SIG-M5 treated with dmso at 0.1 percent for 504 hours (cell line): ENCODE measurements at regions not wholly inside any gene's neighbourhood (a gene's known extent, or its start where the extent isn't known, plus 50 kb on each side); places are given as distances from the start of the nearest gene placed in this dataset.

Source experiments
- DNase-seq: peaks from one replicate; lab custom pipeline; 2025; ENCODE audit not compliant: unreplicated experiment; lab: John Stamatoyannopoulos, UW

DNA sequence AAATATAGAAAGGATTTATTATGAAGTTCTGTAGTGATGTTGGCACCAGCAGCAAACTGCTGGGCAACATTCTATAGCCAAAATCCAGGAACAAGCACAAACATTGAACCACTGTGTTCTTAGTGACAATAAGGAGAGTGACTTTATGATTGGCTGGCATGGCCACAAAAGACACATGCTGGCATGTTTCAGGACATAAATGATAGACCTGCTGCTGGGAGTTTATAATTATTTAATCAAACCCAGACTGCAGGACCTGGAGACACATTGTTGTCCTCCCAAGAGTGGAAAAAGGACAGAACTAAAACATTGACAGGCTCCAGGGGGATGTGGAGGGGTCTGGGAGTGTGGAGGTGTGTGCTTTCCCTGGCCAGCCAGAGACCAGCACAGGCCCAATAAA, 255.3 kb upstream of the LRTM1 start:
- DNase-seq: no peak

DNA sequence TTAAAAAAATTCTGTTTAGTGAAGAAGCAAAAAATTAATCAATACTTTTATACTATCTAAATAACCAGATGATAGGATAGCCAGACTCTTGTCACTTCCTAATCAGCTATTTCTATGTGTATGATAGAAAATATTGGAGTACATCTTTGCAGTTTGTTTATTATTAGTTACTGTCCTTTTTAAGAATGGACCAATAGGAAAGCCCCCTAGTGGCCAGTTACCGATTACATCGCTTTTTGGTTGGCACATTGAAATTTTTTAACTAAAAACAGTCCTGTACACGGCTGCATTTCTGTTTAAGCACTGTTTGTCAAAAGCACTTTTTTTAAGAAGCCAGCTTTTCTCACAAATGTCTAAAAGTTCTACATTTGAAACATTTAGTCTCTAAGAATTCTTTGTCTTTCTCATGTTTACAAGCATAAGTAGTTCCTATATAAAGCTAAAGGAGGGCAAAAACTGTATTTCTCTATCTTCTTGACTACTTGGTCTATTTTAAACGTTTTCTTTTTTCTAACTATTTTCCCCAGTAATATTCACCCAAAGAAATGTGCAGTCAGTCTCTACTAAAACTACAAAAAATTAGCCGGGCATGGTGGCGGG, 253.2 kb upstream of the LRTM1 start:
- DNase-seq: peak; percentile 36

DNA sequence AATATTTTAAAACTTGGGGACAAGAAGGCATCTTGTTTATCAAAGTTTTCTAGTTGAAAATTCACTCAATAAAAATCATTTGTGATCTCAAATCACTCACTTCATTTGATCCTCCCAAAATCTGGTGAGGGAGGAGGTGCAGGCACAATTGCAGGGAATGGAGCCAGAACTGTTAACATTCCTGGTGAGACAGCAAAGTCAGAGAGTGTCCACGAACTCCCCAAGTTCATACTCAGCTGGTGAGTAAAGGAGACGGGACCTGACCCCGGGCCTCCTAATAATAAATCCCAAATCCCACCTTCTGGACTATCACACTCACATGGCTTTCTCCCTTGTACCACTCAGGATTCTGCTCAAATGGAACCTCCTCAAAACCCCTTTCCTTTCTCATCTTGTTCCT, 252.3 kb upstream of the LRTM1 start:
- DNase-seq: no peak

DNA sequence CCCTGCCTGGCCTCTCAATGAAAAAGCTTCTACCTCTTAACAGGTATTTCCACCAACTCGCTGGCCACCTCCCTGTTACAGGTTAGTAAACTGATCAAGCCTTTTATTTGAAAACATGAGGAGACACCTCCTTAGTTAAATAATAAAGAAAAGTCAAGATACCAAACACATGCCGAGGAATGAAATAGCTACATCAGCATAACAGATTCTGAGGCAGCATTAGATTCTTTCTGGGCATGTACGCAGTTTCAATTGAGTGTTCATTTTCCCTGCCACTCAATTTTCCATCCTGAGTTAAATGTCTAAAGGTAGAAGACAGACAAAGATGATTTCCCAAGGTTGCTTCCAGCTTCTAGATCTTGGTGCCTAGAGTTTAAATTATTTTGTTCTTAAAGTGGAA, 250.5 kb upstream of the LRTM1 start:
- DNase-seq: no peak

DNA sequence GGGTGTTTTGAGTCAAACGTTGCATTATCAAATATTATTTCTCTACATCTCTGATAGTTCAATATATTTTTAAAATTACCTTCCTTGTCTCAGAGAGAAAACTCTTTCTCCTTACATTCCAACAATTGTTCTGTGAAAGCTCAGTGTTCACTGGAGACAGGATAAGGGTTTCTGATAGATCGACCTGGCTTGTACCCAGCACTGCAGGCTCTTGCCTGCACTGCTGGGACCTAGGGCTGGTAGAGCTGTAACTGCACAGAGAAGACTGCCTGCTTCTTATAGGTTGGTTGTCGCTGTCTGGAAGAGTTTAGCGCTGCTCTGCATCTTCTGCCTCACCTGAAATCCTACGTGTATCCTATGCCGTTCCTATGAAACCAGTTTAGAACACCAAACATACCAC, 249.9 kb upstream of the LRTM1 start:
- DNase-seq: no peak

DNA sequence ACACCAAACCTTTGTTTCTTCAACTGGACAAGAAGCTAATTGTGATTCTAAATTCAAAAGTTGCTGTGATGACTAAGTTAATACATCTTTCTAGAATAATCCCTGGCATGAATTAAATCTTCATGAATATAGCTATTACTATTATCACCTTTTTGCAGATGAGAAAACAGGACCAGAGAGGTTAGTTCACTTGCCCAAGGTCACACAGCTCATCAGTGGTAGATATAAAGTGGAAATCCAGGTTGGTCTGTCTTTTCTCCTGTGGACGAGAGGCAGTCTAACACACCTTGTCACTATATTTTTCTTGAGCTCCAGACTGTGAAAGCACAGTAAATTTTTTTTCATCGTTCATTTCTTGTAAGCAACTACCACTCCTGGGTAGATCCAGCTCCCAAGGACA, 247.6 kb upstream of the LRTM1 start:
- no peak for DNase-seq

DNA sequence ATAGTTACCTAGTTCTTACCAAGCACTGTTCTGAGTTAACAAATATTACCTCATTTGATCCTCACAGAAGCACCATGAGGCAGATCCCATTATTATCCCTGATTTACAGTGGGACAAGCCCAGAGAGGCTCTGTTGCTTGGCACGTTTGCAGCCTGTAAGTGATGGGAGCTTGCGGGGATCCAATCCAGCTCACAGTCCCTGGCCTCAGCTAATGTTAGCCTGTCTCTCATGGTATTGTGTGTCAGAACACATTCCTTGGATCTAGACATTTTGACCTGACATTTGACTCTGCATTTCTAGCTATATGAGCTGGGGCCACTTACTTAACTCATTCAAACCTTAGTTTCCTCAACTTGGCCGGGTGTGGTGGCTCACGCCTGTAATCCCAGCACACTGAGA, 246.9 kb upstream of the LRTM1 start:
- DNase-seq: no peak

DNA sequence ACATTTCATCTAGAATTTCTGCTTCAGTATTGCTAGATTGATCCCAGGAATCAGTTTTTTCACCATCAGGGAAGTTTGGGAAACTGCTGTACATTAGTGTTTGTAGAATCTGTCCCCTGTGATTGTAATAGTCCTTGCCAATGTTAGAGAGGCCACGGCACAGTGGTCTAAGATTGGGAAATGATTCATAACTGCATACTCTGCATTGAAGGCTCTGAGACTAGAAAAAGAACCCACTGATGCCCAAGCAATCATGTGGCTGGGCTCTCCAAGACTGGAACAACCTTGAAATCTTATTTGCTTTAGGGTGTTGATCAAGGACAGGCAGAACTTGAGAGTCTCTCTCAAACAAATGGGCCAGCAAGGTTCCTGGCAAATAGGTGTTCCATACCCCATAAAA, 245.6 kb upstream of the LRTM1 start:
- no peak for DNase-seq

DNA sequence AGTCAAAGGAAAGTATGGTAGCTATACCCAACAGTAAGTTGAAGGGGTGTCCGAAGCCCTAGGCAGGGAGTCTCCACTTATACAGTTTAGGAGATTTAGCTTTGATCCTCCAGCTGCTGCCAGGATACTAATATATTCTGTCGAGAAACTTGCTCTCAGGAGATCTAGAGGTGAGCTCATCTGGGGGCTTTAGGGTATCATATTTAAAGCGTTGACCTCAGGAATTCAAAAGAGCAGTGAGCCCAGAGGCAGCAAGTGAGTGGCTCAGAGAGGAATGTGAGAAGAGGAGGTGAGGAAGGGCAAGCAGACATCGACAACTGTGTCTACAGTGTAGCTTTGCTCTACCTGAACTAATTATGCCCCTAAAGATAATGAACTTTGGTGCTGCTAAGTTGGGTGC, 245.1 kb upstream of the LRTM1 start:
- DNase-seq: no peak

DNA sequence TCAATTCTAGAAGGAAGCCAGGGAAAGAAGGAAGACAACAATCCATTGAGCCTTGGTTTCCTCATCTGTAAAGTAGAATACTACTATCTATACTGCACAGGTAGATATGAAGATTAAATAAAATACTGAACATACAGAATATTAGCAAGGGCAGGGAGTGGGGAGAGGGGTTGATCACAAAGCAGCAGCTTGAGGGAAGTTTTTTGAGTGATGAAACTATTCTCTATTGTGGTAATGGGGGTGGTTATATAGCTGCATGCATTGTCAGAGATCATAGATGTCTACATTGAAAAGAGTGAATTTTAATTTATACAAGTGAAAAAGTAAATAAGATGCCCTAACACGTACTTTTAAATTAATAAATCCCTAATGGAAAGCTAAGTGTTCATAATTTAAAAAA, 242.6 kb upstream of the LRTM1 start:
- no peak for DNase-seq

DNA sequence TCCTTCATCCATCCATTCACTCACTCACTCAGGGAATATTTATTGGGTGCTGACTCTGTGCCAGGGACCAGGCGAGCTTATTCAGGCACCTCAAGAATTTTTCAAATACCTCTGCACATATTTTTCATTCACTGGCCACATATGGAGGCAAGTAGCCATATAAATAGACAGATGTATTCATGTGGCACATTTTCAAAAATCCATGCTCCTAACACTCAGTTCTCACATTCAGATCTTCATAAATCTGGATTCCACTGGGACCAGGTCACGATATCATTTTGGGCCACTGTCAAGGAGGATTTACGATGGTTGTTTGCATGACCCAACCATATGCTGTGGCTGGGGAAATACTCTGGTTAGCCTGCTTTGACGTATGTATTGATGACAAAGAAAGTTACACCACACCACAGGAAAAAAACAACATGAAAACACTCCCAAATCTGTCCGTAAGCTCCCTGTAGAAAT, 241.8 kb upstream of the LRTM1 start:
- DNase-seq: no peak

DNA sequence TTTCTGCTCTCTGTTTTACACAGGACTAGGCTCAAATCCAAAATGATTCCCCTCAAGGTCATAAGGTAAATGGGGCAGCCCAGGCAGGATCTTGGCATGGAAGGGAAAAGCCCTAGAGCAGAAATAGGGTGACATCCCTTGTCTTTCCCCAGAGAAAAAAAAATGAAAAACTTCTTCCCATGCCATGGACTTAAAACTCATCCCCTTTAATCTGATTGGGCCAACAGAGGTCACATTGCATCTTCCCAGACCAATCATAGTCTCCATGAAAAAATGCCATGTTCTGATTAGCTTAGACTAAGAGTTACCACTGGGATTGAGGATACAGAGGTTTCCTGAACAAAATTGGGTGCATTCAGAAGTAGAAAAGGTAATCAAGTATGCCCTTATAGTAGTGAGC, 241.3 kb upstream of the LRTM1 start:
- no peak for DNase-seq

DNA sequence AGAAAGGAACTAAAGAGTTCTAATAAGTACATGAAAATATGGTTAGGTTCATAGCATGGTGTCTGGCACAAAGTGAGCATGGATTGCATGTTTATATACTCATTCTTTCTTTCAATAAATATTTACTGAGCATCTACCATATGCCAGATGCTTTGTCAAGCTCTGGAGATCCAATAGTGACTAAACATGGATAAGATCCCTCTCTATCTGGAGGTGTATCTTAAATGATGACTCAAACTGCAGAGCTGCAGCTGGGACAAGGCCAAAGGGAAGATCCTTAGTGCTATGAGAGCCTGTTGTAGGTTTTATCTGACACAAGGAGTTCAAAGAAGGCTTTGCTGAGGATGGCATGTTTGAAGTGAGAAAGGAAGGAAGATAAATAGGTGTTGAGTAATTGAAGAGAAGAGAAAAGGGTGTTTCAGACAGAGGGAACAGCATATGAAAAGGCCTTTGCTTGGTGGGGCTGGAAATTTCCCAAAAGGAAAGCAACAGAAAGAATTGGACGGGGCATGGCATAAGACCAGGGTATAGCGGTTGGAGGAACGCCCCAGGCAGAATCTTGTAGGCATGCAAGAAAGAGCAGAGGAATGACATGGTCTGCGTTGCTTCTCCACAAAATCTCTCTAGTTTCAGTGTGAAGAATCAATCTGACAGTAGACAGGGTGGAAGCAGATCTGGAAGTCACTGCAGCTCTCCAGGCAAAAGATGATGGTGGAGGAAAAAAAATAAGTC, 239.9 kb upstream of the LRTM1 start:
- no peak for DNase-seq

DNA sequence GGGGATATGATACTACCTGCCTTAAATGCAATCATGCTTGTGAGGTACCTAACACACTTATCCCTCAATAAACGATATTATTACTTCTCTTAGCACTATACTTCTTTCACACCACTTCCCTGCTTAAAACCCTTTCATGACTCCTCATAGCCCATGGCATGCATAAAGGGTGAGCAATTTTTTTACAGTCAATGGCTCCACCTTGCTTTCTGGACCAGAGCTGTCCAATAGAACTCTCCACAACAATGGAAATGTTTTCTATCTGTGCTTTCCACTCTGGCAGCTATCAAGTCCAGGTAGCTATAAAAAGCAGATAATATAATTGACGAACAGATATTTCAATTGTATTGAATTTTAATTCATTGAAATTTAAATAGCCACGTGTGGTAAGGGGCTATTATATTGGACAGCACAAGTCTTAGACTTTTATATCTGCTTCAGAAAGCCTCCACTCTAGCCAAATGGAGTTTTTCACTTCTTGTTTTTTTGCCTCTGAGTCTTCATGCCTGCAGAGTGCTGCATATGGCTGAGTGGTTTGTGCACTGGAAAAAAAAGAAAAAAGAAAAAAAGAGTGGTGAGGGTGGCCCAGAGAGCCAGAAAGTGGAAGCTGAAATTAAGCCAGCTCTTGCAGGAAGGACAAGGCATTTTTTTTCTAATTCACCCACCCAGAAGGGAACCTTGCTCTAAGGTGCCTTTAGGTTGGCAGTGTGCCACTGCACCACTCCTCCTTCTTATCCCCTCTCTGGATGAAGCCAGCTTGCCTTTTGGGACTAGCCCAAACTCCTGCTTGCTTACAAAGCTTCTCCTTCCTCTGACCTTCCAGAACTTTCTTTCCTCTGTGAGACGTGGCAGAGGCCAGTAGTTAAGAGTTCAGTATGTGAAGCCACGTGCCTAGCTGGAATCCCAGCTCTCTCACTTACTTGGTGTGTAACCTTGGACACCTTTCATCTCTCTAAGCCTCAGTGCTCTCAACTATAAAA, 239.0 kb upstream of the LRTM1 start:
- no peak for DNase-seq

DNA sequence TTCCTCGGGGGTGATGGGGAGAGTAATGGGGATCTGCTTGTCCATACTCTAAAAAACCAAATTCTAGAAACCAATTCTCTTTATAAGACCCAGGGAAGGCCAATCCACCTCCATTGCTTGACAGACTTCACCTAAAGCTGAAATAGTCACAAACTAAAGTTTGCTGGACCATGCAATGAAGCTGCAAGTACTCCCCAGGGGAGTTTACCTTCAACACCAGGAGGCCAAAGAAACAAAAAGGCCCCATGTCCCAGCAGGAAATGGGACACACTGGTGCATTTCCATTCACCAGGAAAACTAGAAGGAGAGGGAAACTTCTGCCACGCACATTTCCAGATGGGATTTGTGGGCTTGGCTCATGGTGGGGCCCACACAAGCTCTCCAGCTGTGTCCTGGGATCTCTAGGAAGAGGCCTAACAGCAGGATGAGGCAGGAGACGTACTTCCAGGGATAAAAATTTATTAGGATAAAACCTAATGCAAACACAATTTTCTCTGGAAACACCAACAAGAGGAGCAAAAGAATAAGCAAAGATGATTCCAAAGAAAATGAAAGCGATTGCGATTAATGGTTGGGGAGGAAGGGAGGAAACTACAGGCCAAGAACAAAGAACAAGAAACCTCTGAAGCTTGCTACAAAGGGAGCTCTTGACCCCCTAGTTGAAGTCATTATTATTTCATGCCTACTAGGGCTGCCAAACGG, 238.0 kb upstream of the LRTM1 start:
- no peak for DNase-seq

DNA sequence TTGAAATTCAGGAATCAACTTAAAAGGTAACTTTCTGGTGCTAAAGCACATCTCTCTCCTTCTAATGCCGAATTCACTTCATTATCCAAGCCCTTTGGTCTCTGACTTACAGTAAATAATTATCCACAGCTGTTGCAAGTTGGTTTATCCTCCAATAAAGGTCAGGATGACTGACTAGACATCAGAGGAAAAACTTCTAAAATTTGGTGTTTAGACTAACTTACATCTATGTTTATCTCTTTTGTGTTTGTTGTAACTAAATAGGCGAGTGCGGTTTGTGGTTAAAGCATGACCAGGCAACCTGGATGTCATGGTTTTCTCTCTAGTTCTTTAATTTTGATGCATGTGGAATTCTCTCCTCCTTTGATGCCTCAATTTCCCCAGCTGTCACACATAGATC, 237.4 kb upstream of the LRTM1 start:
- DNase-seq: no peak

DNA sequence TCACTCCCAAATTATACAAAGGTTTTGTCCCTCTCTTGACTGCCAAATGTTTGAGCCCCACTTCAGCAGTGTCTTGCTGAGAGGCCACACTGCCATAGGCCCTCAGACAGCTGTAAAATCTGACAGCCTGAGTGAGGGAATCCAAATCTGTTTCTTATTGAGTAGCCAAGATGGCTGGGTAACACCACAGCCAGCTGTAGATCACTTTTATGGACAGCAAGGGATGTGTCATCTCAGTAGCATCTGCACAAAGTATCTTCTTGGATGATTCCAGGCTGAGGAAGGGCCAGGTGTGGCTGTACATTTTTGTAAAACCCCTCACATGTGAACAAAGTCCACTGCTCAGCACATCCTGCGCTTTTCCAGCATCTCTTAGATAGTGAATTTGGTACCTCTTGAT, 237.0 kb upstream of the LRTM1 start:
- DNase-seq: no peak

DNA sequence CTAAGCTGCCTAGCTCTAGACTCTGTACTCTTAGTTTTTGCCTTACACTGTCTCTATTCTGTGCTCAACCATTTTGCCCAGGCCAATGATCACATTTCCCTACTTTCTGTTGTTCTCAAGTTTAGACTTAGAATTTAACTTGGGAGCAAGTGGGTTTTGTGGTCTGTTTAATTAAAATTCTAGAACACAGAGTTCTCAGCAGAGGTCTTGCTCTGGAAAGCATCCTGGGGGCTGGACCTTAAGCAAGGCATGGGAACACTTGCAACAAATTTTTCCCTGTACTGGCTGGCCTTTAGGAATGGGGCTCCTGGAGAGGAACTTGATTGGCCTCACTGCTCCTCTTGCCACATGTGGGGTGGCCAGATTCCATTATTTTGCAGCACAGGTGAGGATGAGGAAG, 236.3 kb upstream of the LRTM1 start:
- no peak for DNase-seq

DNA sequence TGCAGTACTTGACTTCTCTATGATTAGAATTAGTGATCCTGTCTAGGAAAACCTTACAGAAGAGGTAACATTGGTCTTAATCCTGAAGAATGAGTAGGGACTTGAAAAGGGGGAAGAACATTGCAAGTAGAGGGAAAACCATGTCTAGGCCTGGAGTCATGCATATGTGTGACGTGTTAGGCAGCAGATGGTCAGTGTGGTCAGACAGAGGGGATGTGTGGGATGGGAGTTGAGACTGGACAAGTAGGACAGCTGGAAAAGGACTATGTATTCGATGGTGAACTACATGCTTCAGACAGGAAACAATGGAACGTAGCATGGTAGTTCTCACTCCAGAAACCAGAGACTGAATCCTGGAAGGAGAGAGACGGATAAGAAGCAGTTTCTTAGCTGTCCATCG, 235.6 kb upstream of the LRTM1 start:
- DNase-seq: no peak

DNA sequence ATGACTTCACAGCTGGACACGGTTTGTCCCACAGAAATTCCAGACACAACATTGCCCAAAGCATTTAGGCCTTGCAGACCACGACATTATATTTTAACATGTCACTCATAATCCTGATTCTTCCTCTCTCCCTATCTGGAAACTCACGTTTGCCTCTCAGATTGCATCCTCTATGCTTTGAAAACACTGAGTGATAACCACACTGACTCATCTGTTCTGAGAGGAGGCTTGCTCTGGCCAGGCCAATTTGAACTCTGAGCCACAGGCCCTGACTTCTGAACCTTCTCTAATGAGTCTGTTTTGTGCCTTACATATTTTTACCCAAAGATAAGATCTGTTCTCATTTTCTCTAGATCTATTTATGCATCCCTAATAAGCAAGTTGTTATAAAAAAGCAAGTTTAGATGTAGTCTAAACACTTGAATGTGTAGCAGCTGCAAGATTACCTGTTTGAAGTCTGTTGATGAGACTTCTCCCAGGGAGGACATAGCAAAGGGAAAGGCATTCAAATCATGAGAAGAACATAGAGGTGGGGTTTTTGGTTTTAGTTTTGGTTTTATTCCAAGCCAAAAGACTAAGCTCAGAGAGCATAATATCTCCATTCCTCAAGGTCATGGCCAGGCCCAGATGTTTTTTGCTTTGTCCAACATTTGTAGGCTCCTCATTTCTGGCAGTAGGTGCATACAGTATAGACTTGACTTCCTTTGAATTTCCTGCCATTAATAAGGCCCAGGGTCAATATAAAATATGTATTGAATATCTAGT, 234.4 kb upstream of the LRTM1 start:
- DNase-seq: no peak

DNA sequence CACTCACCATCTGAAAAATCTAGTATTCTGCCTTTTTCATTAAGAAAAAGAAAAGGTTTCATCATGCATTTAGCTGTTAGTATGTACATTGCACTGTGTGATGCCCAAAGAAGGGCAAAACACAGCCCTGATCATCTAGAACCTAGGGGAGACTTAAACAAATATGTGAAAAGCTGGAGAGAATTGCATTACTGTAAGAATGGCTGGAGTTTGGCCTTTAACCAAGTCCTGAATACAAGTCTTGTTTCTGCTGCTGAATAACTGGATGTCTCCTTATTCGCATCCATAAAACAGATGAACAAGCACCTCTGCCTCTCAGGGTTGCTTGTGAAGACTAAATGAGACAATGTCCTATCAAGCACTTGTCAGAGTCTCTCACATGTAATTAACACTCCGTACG, 233.4 kb upstream of the LRTM1 start:
- DNase-seq: no peak
